ENCODE measurements at regions not wholly inside any gene's neighbourhood (a gene's known extent, or its start where the extent isn't known, plus 50 kb on each side); places are given as distances from the start of the nearest gene placed in this dataset.

- DNase-seq: no peak
These were observed 113.8 kb downstream of the PLEKHG1 start for GRCh38 chr6:150713487-150713886.

- DNase-seq: no peak
These were observed 114.2 kb downstream of the PLEKHG1 start for GRCh38 chr6:150713931-150714330.

GRCh38 chr6:150715133-150715532 lies 115.4 kb downstream of the PLEKHG1 start:
- no peak for DNase-seq

- DNase-seq: no peak
These were observed 117.7 kb downstream of the PLEKHG1 start for GRCh38 chr6:150717419-150717818.

GRCh38 chr6:150719099-150719766 lies 119.5 kb downstream of the PLEKHG1 start:
- no peak for DNase-seq

GRCh38 chr6:150719831-150720230 lies 120.1 kb downstream of the PLEKHG1 start:
- DNase-seq: peak; percentile 18

GRCh38 chr6:150720774-150721233 lies 121.1 kb downstream of the PLEKHG1 start:
- DNase-seq: peak; percentile 73

GRCh38 chr6:150721418-150722266 lies 122.0 kb downstream of the PLEKHG1 start:
- DNase-seq: no peak

- DNase-seq: no peak
These were observed 123.1 kb downstream of the PLEKHG1 start for GRCh38 chr6:150722614-150723344.

- no peak for DNase-seq
These were observed 123.6 kb downstream of the PLEKHG1 start for GRCh38 chr6:150723345-150723658.

GRCh38 chr6:150723857-150724256 lies 124.2 kb downstream of the PLEKHG1 start:
- no peak for DNase-seq

- no peak for DNase-seq
These were observed 126.1 kb downstream of the PLEKHG1 start for GRCh38 chr6:150725795-150726194.

- no peak for DNase-seq
These were observed 129.6 kb downstream of the PLEKHG1 start for GRCh38 chr6:150729188-150729748.

GRCh38 chr6:150730801-150731457 lies 131.2 kb downstream of the PLEKHG1 start:
- DNase-seq: no peak

GRCh38 chr6:150732765-150733539 lies 132.6 kb upstream of the MTHFD1L start:
- no peak for DNase-seq

- DNase-seq: no peak
These were observed 131.8 kb upstream of the MTHFD1L start for GRCh38 chr6:150733726-150734125.

GRCh38 chr6:150734235-150734634 lies 131.3 kb upstream of the MTHFD1L start:
- no peak for DNase-seq

- no peak for DNase-seq
These were observed 130.1 kb upstream of the MTHFD1L start for GRCh38 chr6:150735341-150735851.

- no peak for DNase-seq
These were observed 127.3 kb upstream of the MTHFD1L start for GRCh38 chr6:150738092-150738629.

GRCh38 chr6:150739711-150740349 lies 125.7 kb upstream of the MTHFD1L start:
- DNase-seq: no peak

- DNase-seq: no peak
These were observed 125.0 kb upstream of the MTHFD1L start for GRCh38 chr6:150740453-150740852.

Measured in NCI-H1048 (cell line).